Dendritic cell treated with granulocyte-macrophage colony-stimulating factor and Interleukin-4, amounts not matched to agents 40 ng/mL and 50 ng/mL, for 4 days (primary cell): ENCODE measurements at regions not wholly inside any gene's neighbourhood (a gene's known extent, or its start where the extent isn't known, plus 50 kb on each side); places are given as distances from the start of the nearest gene placed in this dataset.
"Not testable (repeated sequence)": the region's sequence is repeated elsewhere in the genome, so short reads cannot be mapped to it uniquely, and the experiment has no call there.

Experiments
- H3K27ac Mint-ChIP-seq: one replicate; pipeline ENCODE4 v1.8.0; 2022; ENCODE audit warnings: mild to moderate bottlenecking, mixed read lengths
- H3K27me3 Mint-ChIP-seq: one replicate; pipeline ENCODE4 v1.8.0; 2022; ENCODE audit warnings: mild to moderate bottlenecking, mixed read lengths
- H3K36me3 Mint-ChIP-seq: one replicate; pipeline ENCODE4 v1.8.0; 2022; ENCODE audit warnings: low read depth, mixed read lengths
- H3K4me1 Mint-ChIP-seq: one replicate; pipeline ENCODE4 v1.8.0; 2022; ENCODE audit warnings: low read depth, mixed read lengths
- H3K4me3 Mint-ChIP-seq: one replicate; pipeline ENCODE4 v1.8.0; 2022; ENCODE audit warnings: mild to moderate bottlenecking, moderate library complexity, mixed read lengths
- H3K9me3 Mint-ChIP-seq: one replicate; pipeline ENCODE4 v1.8.0; 2022; ENCODE audit warnings: mixed read lengths
- intact Hi-C: fragments of 100-400 bp; cut with micrococcal nuclease; formaldehyde crosslinking; loops from one replicate; pipeline ENCODE4 v1.15.0; 2022

GRCh38 chr5:163318707-163319106, 118.7 kb upstream of the CCNG1 start:
- peaks cover 6% of the 10 kb centered on the region for H3K27me3 Mint-ChIP-seq
- H3K27ac Mint-ChIP-seq: no peak overlapping the region
- H3K9me3 Mint-ChIP-seq: peaks cover 25% of the 10 kb centered on the region
- H3K36me3 Mint-ChIP-seq: no peaks in the 10 kb centered on the region
- H3K4me3 Mint-ChIP-seq: no peak overlapping the region
- intact Hi-C loops: no loop called here
- H3K4me1 Mint-ChIP-seq: no peaks in the 10 kb centered on the region

- H3K4me1 Mint-ChIP-seq: no peaks in the 10 kb centered on the region
- H3K27ac Mint-ChIP-seq: no peak overlapping the region
- no peaks in the 10 kb centered on the region for H3K9me3 Mint-ChIP-seq
- H3K36me3 Mint-ChIP-seq: no peaks in the 10 kb centered on the region
- no peak overlapping the region for H3K4me3 Mint-ChIP-seq
- intact Hi-C loops: no loop called here
- peaks cover 8% of the 10 kb centered on the region for H3K27me3 Mint-ChIP-seq
Observed at GRCh38 chr5:163321511-163321910, 115.9 kb upstream of the CCNG1 start.

- H3K27me3 Mint-ChIP-seq: peaks cover 2% of the 10 kb centered on the region
- H3K4me3 Mint-ChIP-seq: no peak overlapping the region
- no peaks in the 10 kb centered on the region for H3K36me3 Mint-ChIP-seq
- no peak overlapping the region for H3K27ac Mint-ChIP-seq
- peaks cover 9% of the 10 kb centered on the region for H3K9me3 Mint-ChIP-seq
- no peaks in the 10 kb centered on the region for H3K4me1 Mint-ChIP-seq
- intact Hi-C loops: no loop called here
Observed at GRCh38 chr5:163330723-163331668, 106.4 kb upstream of the CCNG1 start.

DNA sequence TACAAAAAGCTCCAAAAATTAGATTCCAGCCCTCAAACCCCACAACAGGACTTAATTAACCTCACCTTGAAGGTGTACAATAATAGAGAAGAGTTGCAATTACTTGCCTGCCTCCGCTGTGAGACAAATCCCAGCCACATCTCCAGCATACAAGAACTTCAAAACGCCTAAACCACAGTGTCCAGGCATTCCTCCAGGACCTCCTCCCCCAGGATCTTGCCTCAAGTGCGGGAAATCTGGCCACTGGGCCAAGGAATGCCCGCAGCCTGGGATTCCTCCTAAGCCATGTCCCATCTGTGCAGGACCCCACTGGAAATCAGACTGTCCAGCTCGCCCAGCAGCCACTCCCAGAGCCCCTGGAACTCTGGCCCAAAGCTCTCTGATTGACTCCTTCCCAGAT, 101.3 kb upstream of the CCNG1 start:
- H3K4me1 Mint-ChIP-seq, H3K4me3 Mint-ChIP-seq, H3K27ac Mint-ChIP-seq, H3K36me3 Mint-ChIP-seq, H3K27me3 Mint-ChIP-seq, intact Hi-C loops: not testable (repeated sequence)
- peaks cover 13% of the 10 kb centered on the region for H3K9me3 Mint-ChIP-seq

DNA sequence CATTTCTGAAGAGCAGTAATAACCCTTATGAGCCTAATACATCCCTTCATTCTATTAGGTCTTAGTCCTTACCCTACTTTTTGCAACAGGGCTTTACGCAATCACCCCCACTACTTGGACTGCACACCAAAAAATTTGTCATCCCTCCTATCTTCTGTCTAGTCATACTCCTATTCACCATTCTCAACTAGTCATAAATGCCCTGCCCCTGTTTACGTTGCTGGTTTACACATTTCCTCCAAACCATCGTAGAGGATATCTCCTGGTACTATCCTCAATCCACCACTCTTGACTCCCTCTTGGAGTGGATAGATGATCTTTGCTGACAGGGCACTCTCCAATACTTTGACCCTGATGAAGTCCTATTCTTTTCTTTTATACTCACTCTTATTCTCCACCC, 98.2 kb upstream of the CCNG1 start:
- intact Hi-C loops: no loop called here
- peaks cover 13% of the 10 kb centered on the region for H3K9me3 Mint-ChIP-seq
- no peak overlapping the region for H3K27ac Mint-ChIP-seq
- peaks cover 10% of the 10 kb centered on the region for H3K4me1 Mint-ChIP-seq
- peaks cover 2% of the 10 kb centered on the region for H3K27me3 Mint-ChIP-seq
- H3K36me3 Mint-ChIP-seq: no peaks in the 10 kb centered on the region
- H3K4me3 Mint-ChIP-seq: no peak overlapping the region

DNA sequence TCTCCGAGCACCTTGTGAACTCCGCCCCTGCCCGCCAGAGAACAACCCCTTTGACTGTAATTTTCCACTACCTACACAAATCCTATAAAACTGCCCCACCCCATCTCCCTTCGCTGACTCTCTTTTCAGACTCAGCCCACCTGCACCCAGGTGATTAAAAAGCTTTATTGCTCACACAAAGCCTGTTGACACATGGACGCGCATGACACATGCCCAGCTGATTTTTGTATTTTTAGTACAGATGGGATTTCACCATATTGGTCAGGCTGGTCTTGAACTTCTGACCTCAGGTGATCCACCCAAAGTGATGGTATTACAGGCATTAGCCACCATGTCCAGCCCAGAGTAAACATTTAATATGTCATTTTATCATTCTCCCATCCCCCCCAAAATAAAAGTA, 97.0 kb upstream of the CCNG1 start:
- not testable (repeated sequence) for H3K9me3 Mint-ChIP-seq, H3K27ac Mint-ChIP-seq, H3K27me3 Mint-ChIP-seq, H3K4me3 Mint-ChIP-seq, H3K4me1 Mint-ChIP-seq, H3K36me3 Mint-ChIP-seq
- intact Hi-C loops: loop anchor here (10.0 kb wide), 1 partner anchor 236 kb away; no protein-coding TSS in a partner anchor

DNA sequence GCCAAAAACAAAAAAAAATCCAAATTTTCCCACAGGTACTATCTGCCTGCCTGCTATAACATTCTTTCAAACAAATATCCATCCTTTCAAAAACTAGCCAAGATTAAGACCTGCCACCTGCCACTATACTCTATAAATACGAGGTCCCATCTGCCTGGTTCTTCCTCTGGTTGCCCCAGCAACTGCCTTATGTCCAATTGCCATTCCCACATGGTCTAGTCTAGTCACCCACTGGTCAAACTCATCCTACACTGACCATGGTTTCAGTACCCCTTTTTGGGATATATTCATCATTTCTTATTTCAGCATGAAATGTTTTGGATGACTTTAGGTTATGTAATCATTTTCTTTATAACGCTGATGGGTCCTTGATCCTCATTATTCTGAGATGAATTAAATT, 95.1 kb upstream of the CCNG1 start:
- intact Hi-C loops: loop anchor here (10.0 kb wide), 1 partner anchor 238 kb away; no protein-coding TSS in a partner anchor
- H3K27ac Mint-ChIP-seq: no peak overlapping the region
- peaks cover 2% of the 10 kb centered on the region for H3K27me3 Mint-ChIP-seq
- no peak overlapping the region for H3K4me3 Mint-ChIP-seq
- no peaks in the 10 kb centered on the region for H3K36me3 Mint-ChIP-seq
- no peaks in the 10 kb centered on the region for H3K9me3 Mint-ChIP-seq
- H3K4me1 Mint-ChIP-seq: peaks cover 10% of the 10 kb centered on the region

DNA sequence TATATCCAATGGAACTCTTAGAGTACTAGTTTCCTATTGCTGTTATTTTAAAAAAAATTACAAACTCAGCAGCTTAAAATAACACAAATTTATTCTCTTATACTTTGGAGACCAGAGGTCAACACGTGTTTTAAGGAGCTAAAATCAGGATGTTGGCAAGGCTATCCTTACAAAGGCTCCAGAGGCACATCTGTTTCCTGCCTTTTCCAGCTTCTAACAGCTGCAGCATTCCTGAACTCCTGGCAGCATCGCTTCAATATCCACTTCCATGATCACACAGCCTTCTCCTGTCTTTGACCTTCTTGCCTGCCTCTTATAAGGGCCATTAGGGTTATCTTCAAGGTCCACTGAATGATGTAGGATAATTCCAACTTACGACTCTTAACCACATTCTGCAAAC, 92.2 kb upstream of the CCNG1 start:
- no peaks in the 10 kb centered on the region for H3K9me3 Mint-ChIP-seq
- peaks cover 2% of the 10 kb centered on the region for H3K27me3 Mint-ChIP-seq
- H3K27ac Mint-ChIP-seq: no peak overlapping the region
- H3K36me3 Mint-ChIP-seq: no peaks in the 10 kb centered on the region
- intact Hi-C loops: loop anchor here (10.0 kb wide), 1 partner anchor 240 kb away; no protein-coding TSS in a partner anchor
- no peak overlapping the region for H3K4me3 Mint-ChIP-seq
- peaks cover 24% of the 10 kb centered on the region for H3K4me1 Mint-ChIP-seq

DNA sequence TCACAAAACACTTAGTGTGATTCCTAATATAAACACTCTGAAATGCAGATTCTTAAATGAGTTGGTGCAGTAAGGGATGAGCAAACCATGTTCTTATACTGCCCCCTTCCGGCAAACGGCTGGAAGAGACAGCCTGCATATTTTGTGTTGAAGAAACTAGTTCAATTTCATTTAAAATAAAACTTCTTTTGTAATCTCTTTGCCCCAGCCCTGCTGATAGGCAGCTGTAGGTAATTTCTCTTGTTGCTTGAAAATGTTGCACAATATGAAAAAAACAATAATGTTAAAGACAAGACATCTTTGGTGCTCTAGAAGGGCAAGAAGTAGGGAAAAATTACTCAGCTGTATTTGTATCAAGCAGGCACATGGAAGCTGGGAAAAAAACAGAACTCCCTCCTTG, 89.7 kb upstream of the CCNG1 start:
- intact Hi-C loops: loop anchor here (1.0 to 10.0 kb wide), 4 partner anchors 41 to 1803 kb away; no protein-coding TSS in a partner anchor
- H3K9me3 Mint-ChIP-seq: no peaks in the 10 kb centered on the region
- H3K36me3 Mint-ChIP-seq: no peaks in the 10 kb centered on the region
- H3K27ac Mint-ChIP-seq: no peak overlapping the region
- H3K27me3 Mint-ChIP-seq: peaks cover 2% of the 10 kb centered on the region
- peaks cover 37% of the 10 kb centered on the region for H3K4me1 Mint-ChIP-seq
- no peak overlapping the region for H3K4me3 Mint-ChIP-seq

DNA sequence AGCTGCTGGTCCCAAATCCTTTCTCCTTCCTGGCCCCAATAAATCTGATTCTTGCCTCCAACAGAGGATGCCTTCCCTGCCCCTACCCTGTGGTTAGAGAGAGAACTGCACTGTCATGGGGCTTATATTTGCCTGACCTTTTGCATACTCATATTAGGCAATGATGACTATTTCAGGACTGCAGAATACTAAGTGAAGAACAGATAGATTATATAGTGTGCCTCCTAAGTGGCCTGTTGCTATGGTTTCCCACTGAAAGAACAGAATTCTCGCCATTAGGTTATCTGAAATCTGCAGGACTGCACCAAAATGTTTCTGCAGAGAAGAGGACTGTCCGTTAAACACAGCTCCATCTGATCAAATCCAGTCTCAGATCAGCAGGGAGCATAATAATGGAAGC, 87.3 kb upstream of the CCNG1 start:
- H3K27me3 Mint-ChIP-seq: peaks cover 2% of the 10 kb centered on the region

DNA sequence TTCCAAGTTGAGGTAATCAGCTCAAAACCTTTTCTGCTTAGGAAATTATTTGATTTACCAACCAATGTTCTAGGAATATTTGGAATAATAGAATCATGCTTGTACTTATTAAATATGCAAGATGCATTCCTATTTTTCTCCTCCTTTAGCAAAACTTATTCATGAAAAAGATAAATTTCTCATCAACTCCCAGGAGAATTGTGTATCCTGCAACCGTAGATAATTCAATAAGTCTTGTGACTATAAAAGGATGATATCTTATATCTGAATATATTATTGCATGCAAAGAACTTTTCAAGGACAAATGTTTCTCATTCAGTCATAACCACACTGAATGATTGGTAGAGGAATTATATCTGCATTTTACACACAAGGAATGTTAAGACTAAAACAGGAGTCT, 84.9 kb upstream of the CCNG1 start:
- Mint-ChIP-seq H3K4me1 (peaks cover 59% of the 10 kb centered on the region), H3K36me3 (no peaks in the 10 kb centered on the region), H3K9me3 (no peaks in the 10 kb centered on the region), H3K27me3 (no peaks in the 10 kb centered on the region), H3K4me3 (no peak overlapping the region), H3K27ac (no peak overlapping the region)
- intact Hi-C loops: loop anchor here (5.0 kb wide), 1 partner anchor 55 kb away; no protein-coding TSS in a partner anchor

More for the DNA sequence above, 87.3 kb upstream of the CCNG1 start:
- no peaks in the 10 kb centered on the region for H3K36me3 Mint-ChIP-seq
- H3K4me3 Mint-ChIP-seq: no peak overlapping the region
- no peaks in the 10 kb centered on the region for H3K9me3 Mint-ChIP-seq
- intact Hi-C loops: loop anchor here (5.0 kb wide), 1 partner anchor 57 kb away; no protein-coding TSS in a partner anchor
- H3K27ac Mint-ChIP-seq: no peak overlapping the region
- peaks cover 48% of the 10 kb centered on the region for H3K4me1 Mint-ChIP-seq

- H3K27ac Mint-ChIP-seq: peak overlapping the region; percentile 82
- peaks cover 60% of the 10 kb centered on the region for H3K4me1 Mint-ChIP-seq
- H3K36me3 Mint-ChIP-seq, intact Hi-C loops, H3K27me3 Mint-ChIP-seq, H3K9me3 Mint-ChIP-seq, H3K4me3 Mint-ChIP-seq: not testable (repeated sequence)
Observed at GRCh38 chr5:163355811-163356210, 81.6 kb upstream of the CCNG1 start.

- H3K4me1 Mint-ChIP-seq: peaks cover 55% of the 10 kb centered on the region
- H3K36me3 Mint-ChIP-seq: no peaks in the 10 kb centered on the region
- intact Hi-C loops: no loop called here
- H3K4me3 Mint-ChIP-seq: no peak overlapping the region
- no peaks in the 10 kb centered on the region for H3K27me3 Mint-ChIP-seq
- H3K9me3 Mint-ChIP-seq: no peaks in the 10 kb centered on the region
- H3K27ac Mint-ChIP-seq: no peak overlapping the region
Observed at GRCh38 chr5:163357636-163358035, 79.8 kb upstream of the CCNG1 start.

GRCh38 chr5:163360656-163361055, 76.7 kb upstream of the CCNG1 start:
- Mint-ChIP-seq H3K27me3 (peaks cover 1% of the 10 kb centered on the region), H3K9me3 (peaks cover 11% of the 10 kb centered on the region), H3K4me3 (no peak overlapping the region)

More at GRCh38 chr5:163360656-163361055, 76.7 kb upstream of the CCNG1 start:
- Mint-ChIP-seq H3K36me3 (no peaks in the 10 kb centered on the region), H3K4me1 (peaks cover 51% of the 10 kb centered on the region), H3K27ac (peak overlapping the region; percentile 70)
- intact Hi-C loops: no loop called here
